ENCODE measurements at regions not wholly inside any gene's neighbourhood (a gene's known extent, or its start where the extent isn't known, plus 50 kb on each side); places are given as distances from the start of the nearest gene placed in this dataset.
"Not testable (repeated sequence)": the region's sequence is repeated elsewhere in the genome, so short reads cannot be mapped to it uniquely, and the experiment has no call there.

- not testable (repeated sequence) for TF ChIP-seq CTCF (IDR thresholded peaks at IDR 0.05 in 8 of 11, conservative IDR thresholded peaks at IDR 0.05 in 3 of 11); POLR2A (IDR thresholded peaks at IDR 0.05); POLR2AphosphoS5 (IDR thresholded peaks at IDR 0.05)
Measured at GRCh38 chr2:87437701-87438260, 310.1 kb upstream of the PLGLB2 start.

All from spleen (tissue), 7 donors.